ENCODE measurements at regions not wholly inside any gene's neighbourhood (a gene's known extent, or its start where the extent isn't known, plus 50 kb on each side); places are given as distances from the start of the nearest gene placed in this dataset.

DNA sequence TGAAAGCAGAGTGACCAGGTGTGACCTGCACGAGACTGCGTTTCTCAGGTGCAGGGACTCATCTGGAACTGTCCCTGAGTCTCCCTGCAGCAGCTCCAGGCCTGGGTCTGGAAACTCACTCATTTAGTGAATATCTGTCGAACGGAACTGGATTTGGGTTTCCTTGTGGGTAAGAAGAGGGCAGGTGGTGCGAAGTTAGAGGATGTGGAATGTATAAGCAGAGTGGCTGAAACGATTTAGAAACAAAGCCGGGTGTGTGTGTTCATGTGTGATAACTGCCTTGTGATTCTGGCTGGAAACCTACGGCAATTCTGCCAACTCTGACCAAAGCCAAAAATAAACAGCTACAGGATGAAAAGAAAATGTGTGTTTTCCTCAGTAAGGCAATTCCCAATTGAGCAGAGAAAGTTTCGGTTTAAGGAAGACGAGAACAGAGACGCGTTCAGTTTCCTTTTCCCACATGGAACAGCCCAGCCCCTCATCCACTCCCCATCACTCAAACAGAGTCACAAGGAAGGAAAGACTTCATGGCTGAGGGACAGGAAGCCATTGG is 130.3 kb downstream of the NSG2 start:
- Histone ChIP-seq H3K9me3 (ENCODE audit: low read depth) (no peaks in the 10 kb centered on the region), H3K4me2 (no peak overlapping the region), H3K9ac (no peak overlapping the region), H4K20me1 (ENCODE audit: low read depth) (no peaks in the 10 kb centered on the region), H3K4me3 (no peak overlapping the region), H3K36me3 (no peaks in the 10 kb centered on the region), H3K27ac (no peak overlapping the region), H3F3A (ENCODE audit: low read depth) (peaks cover 1% of the 10 kb centered on the region), H2AFZ (replicated peaks) (no peak overlapping the region), H3K79me2 (ENCODE audit: low read depth) (no peaks in the 10 kb centered on the region), H3K4me1 (peaks cover 12% of the 10 kb centered on the region), H3K27me3 (no peaks in the 10 kb centered on the region)
- Mint-ChIP-seq H3K4me3 (no peak overlapping the region), H3K4me1 (peaks cover 32% of the 10 kb centered on the region), H3K9me3 (no peaks in the 10 kb centered on the region), H3K27ac (no peak overlapping the region), H3K36me3 (no peaks in the 10 kb centered on the region), H3K27me3 (ENCODE audit: insufficient read depth, low read depth) (peaks cover 19% of the 10 kb centered on the region)
- no peak for TF ChIP-seq EZH2 (IDR thresholded peaks at IDR 0.05)
- TF ChIP-seq, protein P1, sequence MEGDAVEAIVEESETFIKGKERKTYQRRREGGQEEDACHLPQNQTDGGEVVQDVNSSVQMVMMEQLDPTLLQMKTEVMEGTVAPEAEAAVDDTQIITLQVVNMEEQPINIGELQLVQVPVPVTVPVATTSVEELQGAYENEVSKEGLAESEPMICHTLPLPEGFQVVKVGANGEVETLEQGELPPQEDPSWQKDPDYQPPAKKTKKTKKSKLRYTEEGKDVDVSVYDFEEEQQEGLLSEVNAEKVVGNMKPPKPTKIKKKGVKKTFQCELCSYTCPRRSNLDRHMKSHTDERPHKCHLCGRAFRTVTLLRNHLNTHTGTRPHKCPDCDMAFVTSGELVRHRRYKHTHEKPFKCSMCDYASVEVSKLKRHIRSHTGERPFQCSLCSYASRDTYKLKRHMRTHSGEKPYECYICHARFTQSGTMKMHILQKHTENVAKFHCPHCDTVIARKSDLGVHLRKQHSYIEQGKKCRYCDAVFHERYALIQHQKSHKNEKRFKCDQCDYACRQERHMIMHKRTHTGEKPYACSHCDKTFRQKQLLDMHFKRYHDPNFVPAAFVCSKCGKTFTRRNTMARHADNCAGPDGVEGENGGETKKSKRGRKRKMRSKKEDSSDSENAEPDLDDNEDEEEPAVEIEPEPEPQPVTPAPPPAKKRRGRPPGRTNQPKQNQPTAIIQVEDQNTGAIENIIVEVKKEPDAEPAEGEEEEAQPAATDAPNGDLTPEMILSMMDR (IDR thresholded peaks at IDR 0.05): no peak
- no peak for TF ChIP-seq EZH2phosphoT487 (IDR thresholded peaks at IDR 0.05)
- no peak for DNase-seq (ENCODE audit: low spot score)

DNA sequence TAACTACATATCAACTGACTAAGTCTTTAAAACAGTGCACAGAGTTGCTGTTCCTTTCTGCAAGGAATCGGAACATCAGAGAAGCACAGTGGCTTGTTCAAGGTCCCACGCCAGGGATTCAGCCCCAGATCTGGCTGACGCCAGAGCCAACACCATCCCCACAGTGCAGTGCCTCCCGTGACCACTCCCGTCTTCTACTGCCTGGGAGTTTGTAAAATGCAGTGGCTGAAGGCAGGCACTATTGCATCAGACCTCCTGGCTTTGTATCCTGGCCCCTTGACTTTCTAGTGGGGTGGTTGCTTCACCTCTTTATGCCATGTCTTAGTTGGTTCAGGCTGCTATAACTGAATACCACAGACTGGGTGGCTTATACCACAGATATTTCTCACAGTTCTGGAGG is 131.0 kb downstream of the NSG2 start:
- Histone ChIP-seq H3K27ac (no peak overlapping the region), H3K36me3 (no peaks in the 10 kb centered on the region), H4K20me1 (ENCODE audit: low read depth) (no peaks in the 10 kb centered on the region), H3K9me3 (ENCODE audit: low read depth) (no peaks in the 10 kb centered on the region), H3K79me2 (ENCODE audit: low read depth) (no peaks in the 10 kb centered on the region), H2AFZ (replicated peaks) (no peak overlapping the region), H3K4me3 (no peak overlapping the region), H3K9ac (no peak overlapping the region), H3F3A (ENCODE audit: low read depth) (no peaks in the 10 kb centered on the region), H3K4me2 (no peak overlapping the region), H3K27me3 (no peaks in the 10 kb centered on the region), H3K4me1 (peaks cover 9% of the 10 kb centered on the region)
- no peak for DNase-seq (ENCODE audit: low spot score)
- Mint-ChIP-seq H3K4me3 (no peak overlapping the region), H3K27ac (no peak overlapping the region), H3K4me1 (peaks cover 24% of the 10 kb centered on the region), H3K36me3 (no peaks in the 10 kb centered on the region), H3K27me3 (ENCODE audit: insufficient read depth, low read depth) (peaks cover 19% of the 10 kb centered on the region), H3K9me3 (no peaks in the 10 kb centered on the region)
- TF ChIP-seq EZH2 (IDR thresholded peaks at IDR 0.05): no peak
- TF ChIP-seq, protein P1 (IDR thresholded peaks at IDR 0.05): no peak

DNA sequence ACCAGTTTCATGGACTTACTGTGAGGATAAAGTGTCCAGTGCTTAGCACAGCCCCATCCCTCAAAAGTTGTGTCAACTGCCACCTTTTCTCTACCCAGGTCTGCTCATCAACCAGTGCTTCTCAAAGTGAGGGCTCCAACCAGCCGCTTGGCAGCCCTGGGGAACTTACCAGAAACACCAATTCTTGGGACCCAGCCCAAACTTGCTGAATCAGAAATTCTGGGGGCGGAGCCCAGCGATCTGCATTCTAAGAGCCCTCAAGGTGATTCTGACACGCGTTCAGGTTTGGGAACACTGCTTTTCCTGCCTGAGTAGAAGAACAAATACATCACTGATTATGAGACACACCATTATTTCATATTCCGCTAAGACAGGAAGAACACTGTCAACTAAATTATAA is 132.0 kb downstream of the NSG2 start:
- H3K36me3 ChIP-seq: no peaks in the 10 kb centered on the region
- TF ChIP-seq EZH2 (IDR thresholded peaks at IDR 0.05) (no peak), EZH2phosphoT487 (IDR thresholded peaks at IDR 0.05) (no peak)
- TF ChIP-seq, protein P1 (IDR thresholded peaks at IDR 0.05): no peak
- Mint-ChIP-seq H3K27me3 (ENCODE audit: insufficient read depth, low read depth) (peaks cover 17% of the 10 kb centered on the region), H3K27ac (peak overlapping the region; percentile 40), H3K4me1 (peaks cover 17% of the 10 kb centered on the region), H3K36me3 (no peaks in the 10 kb centered on the region), H3K4me3 (no peak overlapping the region), H3K9me3 (no peaks in the 10 kb centered on the region)
- H3K79me2 ChIP-seq (ENCODE audit: low read depth): no peaks in the 10 kb centered on the region
- no peaks in the 10 kb centered on the region for H3K9me3 ChIP-seq (ENCODE audit: low read depth)
- no peak overlapping the region for H3K4me3 ChIP-seq
- DNase-seq (ENCODE audit: low spot score): no peak
- no peak overlapping the region for H2AFZ ChIP-seq (replicated peaks)
- H3K27ac ChIP-seq: no peak overlapping the region
- H3K4me1 ChIP-seq: peaks cover under 1% of the 10 kb centered on the region
- no peaks in the 10 kb centered on the region for H3K27me3 ChIP-seq
- H4K20me1 ChIP-seq (ENCODE audit: low read depth): no peaks in the 10 kb centered on the region
- H3K9ac ChIP-seq: no peak overlapping the region
- no peaks in the 10 kb centered on the region for H3F3A ChIP-seq (ENCODE audit: low read depth)
- H3K4me2 ChIP-seq: no peak overlapping the region

Measured in neural progenitor cell (in vitro differentiated cells).